Stimulated activated CD4-positive, alpha-beta T cell treated with anti-CD3 and anti-CD28 coated beads, Interleukin-15, amount 100 ng/mL, for 48 hours (primary cell): ENCODE measurements at regions not wholly inside any gene's neighbourhood (a gene's known extent, or its start where the extent isn't known, plus 50 kb on each side); places are given as distances from the start of the nearest gene placed in this dataset.

ENCODE experiments used
- DNase-seq, 2 donors: peaks; one replicate each; pipeline ENCODE4 v3.0.0-alpha.2; 2020; ENCODE audit warnings: low read depth in 2 of 2

DNA sequence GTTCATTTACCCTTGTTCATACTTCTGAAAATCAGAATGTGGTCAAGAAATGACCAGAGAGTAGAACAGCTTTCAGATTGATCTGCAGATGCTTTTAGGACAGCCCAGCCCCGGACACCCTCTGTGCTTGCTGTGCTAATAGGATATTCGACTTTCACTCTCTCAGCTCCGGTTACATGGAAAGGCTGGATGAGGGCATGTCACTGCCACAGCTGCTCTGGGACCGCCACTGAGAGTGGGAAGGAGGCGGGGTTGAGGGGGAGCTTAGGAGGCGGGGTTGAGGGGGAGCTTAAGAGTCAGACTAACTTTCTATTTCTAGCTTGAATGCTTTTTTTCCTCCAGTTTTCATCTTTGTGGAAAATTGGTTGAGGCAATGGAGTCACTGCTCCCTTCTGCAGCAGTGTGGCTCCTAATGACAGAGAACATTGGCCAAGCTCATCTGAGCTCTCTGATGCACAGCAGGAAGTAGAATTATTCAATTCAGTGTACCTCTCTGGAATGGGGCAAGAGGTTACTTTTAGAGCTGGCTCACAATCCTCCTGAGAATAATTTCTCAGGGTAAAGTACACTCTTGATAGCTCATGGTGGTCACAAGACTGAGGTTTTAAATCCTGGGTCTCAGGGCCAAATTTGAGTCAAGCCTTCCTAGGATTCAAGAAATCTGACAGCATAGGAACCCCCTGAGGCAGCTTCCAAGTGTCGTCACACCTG is 74.6 kb upstream of the NPAS1 start:
- no peak for DNase-seq

DNA sequence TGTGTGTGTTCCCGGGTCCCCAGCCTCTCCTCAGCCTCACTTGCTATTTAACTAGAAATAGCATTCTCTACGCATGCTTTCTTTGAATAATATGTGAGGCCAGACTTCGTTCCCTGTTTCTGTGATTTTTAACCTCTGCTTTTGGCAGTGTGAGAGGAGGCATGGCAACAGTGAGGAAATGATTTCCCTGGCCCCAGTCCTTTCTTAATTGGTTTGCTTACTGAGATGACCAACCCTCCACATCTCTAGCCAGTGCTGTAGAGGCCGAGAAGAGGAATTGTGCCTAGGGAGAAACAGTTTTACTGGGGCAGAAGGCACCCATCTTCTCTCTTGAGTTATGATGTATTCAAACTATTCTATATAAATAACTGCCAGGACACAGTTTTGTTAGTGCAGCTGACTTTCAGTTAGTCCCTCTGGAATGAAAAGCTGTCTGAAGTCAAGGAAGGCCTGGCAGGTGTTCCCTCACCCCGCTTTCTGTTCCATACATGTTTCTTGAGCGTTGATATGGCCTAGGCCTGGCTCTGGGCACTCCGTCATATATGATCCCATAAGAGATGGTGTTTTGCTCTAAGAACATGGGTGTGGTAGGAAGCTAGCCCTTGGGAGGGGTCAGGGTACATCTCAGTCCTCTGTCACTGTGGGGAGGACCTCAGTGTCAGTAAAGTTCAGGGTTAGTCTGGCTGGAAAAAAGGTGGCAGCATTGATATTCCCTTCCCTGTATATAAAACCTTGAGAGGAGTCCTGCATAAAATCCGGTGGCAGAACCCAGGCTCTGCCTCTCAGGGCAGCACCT is 73.7 kb upstream of the NPAS1 start:
- DNase-seq: no peak

DNA sequence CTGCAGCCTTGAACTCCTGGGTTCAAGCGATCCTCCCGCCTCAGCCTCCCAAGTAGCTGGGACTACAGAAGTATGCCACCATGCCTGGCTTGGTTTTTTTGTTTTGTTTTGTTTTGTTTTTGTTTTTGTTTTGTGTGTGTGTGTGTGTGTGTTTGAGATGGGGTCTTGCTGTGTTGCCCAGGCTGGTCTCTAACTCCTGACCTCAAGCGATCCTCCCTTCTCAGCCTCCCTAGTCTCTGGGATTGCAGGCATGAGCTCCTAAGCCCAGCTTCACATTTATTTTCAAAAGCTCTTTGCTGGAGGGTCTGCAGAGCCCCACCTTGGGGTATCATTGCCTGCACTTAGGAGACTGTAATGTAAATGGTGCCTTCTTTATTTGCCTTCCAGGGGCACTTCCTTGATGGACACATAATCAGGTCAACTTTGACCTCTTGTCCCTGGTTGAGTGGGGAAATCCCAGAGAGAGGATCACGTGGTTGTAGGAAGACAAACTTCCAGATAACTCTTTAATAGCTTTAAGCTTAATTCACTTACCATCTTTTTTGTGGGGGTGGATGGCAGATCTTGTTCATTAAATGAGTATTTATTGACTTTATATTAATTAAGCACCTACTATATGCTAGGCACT is 72.9 kb upstream of the NPAS1 start:
- no peak for DNase-seq

DNA sequence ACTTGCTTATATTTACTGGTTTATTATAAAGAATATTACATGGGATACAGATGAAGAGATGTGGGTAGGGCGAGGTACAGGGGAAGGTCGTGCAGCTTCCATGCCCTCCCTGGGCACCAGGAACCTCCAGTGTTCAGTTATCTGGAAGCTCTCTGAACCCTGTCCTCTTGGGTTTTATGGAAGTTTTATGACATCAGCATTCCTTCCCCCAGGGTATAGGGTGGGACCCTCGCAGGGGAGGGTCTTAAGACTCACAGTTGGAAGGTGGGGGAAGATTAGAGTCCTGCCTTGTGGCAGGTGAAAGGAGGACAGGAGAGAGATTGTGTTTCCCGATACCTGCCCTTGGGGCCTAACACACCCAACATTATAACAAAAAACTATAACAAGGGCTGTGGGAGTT is 71.8 kb upstream of the NPAS1 start:
- DNase-seq: no peak

DNA sequence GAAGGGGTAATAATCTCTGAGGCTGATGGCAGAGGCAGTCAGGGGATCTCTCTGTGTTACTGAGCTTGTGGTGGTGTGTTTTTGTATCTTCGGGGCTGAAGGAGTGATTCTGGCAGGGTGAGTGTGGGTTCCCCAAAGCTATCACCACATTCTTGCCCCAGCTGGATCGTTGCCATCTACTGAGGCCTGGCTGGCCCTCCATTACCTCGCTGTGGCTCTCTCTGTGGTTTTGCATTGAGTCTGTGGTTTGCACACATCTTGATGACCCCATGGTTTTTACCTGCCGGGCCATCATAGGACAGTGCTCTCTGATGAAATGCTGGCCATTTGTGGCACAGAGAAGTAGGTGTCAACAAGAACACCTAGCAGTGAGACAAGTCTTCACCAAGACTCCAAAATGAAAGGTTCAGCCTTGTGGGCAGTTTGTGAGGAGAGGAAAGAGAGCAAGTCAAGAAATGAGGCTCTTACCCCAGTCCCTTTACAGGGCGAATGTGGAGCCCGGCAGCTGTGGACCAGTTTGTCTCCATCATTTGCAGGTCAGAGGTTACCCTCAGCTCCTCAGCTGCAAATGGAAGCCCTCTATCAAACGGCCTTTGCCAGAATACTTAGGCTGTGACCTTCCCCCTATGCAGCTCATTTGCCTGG is 69.0 kb upstream of the NPAS1 start:
- DNase-seq: no peak

DNA sequence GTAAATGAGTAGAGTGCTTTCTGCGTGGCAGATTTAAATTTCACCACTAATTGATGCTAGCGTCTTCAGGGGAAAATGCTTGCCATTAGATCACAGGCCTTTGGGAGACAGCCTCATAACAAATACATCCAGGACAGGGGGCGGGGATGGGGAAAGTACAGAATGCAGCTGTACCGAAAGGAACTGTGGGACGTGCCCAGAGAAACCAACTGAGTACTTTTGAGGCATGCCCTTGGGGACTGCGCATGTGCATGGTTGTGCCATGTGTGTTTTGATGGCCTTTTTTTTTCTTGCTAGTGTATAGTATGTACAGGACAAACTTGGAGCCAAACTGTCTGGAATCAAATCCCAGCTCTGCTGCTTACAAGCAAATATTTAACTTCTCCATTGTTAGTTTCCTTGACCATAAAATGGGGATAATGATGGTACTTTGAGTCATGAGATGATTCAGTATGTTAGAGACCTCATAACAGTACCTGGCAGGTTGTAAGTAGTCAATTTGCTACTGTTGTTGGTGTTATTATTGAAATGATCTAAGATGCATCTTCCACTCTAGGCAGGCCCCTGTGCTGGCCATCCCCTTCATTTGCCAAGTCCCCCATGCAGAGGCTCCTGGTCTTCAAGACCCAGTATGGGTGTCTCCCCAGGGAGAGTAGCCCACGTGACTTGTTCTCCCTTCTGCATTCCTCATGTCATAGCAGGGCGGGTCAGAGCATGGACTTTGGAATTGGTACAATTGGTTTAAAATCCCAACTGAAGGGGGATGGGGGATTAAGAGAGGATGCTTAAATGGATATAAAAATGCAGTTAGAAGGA is 68.3 kb upstream of the NPAS1 start:
- no peak for DNase-seq

DNA sequence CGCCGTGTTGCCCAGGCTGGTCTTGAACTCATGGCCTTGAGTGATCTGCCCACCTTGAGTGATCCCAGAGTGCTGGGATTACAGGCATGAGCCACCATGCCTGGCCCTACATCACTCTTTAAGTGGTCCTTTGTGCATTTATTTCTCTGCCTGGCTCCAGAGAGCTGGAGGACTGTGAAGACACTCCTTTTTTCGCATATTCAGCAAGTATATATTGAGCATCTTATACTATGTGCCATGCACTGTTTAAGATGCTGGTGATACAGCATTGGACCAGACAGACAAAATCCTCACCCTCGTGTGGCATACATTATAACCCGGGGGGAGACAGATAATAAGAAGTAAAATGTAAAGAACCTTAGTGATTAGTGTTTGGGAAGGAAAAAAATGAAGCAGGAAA is 66.8 kb upstream of the NPAS1 start:
- DNase-seq: no peak

DNA sequence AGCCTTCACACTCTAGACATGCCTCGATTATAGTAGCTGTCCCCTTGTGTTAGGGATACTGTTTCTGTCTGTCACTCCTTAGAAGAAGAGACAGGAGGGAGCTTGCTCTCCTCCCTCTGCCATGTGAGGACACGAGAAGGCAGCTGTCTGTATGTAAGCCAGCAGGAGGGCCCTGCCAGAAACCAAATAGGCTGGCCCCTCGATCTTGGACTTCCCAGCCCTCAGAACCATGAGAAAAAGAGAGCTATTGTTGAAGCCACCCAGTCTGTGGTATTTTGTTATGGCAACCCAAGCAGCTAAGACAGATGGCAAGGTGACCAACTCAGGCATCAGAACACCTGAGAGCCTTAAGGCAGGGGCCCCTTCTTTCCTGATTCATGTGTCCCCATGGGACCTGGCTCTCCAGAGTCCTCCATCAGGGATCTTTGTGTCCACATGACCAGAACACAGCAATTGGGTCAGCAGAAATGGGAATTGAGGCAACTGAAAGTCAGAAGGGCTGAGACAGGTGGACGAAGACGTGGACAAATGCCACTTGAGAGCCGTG is 65.6 kb upstream of the NPAS1 start:
- DNase-seq: no peak

DNA sequence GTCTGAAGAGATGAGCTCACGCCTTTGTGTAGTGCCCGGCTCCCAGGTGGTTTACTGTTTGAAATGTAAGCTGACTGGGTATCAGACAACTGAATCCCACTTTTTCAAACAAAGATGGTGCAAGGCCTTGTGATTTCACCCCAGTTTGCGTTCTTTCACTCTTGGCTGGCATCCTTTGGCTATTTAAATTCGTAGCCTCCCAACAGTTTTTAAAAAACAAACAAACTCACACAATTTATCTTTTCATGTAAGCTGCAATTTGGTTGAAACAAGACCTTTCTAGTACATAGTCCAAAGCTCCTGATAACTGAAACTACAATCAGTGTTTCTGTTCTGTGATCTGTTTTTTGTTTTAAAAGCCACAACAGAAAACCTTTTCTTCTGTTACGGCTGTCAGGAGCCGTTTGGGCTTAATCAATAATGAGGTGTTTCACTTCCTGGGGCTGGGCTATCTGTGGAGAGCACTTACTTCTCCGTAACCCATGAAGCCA is 65.1 kb upstream of the NPAS1 start:
- no peak for DNase-seq

DNA sequence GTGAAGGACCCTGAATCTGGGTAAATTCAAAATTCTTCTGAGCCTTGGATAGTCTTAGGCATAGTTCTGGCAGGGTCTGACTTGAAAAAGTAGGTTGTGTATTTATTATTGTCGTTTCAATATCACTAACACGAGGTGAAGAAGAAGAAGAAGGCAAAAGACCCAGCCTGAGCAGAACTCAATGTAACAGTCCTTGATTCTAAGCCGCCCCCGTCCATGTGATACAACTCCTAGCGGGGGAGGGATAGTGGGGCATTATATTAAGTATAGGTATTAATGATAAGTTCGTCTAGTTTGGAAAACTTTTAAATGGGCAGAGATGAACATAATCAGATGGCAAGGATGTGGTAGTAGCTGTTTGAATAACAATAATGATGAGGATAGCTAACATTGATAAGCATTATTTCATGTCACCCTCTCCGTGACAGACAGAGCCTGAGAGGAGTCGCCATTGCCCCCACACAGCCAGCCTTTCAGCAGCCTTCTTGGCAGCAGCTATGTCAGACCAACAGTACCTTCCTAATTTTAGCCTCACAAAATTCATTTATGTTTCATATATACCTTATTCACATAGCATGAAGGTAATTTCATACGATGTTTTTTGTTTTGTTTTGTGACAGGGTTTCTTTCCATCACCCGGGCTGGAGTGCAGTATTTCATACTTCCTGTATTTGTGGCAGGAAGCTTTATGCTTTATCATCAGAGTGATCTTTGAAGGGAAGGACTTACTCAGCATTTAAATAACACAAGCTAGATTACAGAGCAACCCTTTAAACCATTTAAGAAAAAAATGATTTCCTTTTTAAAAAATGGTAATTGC is 64.4 kb upstream of the NPAS1 start:
- no peak for DNase-seq

DNA sequence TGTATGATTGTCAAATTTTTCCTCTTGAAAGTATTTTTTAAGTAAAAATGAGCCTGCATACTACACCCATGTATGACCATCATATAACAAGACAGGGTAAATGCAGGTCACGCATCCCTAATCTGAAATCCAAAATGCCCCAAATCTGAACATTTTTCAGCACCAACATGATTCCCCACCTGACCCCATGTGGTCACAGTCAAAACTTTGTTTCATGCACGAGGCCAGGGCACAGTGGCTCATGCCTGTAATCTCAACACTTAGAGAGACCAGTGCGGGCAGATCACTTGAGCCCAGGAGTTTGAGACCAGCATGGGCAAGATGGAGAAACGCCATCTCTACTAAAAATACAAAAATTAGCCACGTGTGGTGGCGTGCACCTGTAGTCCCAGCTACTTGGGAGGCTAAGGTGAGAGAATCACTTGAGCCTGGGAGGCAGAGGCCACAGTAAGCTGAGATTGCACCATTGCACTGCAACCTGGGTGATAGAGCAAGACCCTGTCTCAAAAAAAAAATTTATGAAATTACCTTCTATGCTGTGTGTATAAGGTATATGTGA is 63.7 kb upstream of the NPAS1 start:
- no peak for DNase-seq

DNA sequence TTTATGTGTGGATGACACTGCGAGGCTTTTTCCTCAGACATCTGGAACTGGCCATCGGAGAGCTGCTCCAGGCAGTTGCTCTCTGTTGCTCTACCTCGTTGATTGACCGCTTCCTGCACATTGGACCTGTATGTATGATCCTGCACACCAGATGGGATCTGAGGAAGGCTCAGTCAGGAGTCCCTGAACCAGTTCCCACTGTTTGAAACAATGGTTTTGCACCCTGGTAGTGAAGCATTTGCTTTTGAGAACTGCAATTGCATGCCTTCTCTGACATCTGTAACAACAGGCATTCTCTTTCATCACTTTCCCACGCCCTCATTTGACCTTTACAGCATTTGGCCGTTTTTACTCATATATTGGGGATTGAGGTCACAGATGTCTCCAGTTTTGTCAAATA is 61.1 kb upstream of the NPAS1 start:
- DNase-seq: no peak

DNA sequence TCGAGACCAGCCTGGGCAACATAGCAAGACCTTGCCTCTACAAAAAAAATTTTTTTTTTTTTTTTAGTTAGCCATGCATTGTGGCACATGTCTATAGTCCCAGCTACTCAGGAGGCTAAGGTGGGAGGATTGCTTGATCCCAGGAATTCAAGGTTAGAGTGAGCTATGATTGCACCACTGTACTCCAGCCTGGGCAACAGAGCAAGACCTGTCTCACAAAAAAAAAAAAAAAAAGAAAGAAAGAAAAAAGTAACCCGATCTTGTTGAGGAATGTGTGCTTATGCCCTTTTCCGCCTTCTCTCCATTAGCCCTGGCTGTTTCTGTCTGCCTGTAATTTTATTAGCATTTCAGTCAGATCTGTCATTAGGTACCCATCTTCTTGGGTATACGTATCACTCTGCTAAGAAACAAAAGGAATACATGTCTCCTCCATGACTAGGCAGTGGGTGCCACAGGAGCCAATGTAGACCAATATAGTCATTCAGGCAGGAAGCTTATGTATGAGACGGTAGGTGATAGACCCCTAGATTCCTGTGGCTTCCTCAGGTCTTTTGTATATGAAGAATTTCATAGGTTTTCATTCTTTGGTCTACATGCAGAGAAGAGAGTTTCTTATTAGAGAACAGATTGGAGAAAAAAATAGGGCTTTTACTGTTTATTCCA is 59.6 kb upstream of the NPAS1 start:
- DNase-seq: no peak

DNA sequence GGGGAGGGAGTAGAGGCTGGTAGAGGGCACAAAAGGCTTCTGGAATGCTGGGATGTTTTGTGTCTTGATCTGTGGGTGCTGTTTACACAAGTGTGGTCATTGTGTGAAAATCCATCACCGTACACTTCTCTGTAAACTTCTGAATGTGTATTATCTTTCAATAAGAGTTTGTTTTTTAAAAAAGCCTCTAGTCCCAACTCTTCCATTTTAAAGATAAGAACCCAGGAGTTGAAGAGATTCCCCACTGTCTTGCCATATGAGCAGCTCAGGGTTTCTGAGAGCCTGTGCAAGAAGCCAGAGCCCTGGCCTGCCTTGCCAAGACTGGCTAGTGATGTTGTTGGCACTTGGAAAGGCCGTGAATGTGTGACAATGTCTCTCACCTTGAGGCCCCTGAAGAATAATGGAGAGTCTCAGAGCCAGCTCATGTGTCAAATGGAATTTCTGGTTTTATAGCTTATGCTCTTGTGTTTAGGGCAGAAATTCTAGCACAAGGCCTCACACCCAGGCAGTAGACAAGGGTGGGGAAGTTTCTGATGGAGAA is 57.5 kb upstream of the NPAS1 start:
- no peak for DNase-seq

DNA sequence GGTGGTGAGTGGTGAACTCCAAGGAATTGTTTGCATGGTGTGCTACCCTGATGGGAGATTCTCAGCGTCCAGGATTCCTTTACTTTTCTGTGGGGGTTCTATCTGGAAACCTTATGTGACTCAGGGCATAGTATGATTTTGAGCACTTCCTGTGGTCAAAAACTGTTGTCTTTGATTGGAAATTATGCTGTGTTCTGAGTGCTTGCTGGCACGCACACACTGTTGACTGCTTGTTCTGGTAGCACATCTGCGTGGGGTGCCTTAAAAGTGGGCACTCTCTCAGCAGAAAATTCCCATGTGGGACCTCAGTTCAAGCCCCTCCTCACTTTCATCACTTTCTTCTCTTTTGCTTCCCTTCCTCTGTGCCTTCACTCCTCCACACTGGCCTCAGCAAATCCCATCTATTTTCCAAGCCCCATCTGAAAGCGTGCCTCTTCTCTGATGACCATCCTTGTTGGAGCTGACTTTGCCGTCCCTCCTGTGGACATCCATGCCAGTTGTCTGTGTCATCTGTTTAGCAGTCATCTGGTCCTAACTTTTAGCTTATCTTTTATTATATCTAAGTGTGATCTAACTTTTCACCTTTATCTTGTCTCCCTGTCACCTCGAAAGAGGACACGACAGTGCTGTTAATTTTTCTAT is 56.4 kb upstream of the NPAS1 start:
- no peak for DNase-seq

DNA sequence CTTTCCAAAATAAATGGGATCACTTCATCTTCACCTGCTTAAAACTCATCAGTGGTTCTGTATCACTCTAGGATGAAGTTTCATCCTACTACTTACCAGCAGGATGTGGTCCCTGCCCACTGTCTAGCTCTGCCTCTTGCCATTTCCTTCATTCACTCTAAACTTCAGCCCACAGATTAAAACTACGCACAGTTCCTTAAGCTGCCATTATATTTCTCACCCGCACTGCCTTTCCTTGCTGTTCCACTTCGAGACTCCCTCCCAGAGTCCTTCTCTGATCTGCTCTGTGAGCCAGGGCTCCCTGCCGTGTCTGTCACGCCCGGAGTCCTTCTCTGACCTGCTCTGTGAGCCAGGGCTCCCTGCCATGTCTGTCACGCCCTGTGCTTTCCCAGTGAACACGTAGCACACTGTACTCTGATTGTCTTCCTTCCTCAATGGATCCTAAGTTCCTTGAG is 52.0 kb upstream of the NPAS1 start:
- DNase-seq: no peak
